ENCODE measurements at regions not wholly inside any gene's neighbourhood (a gene's known extent, or its start where the extent isn't known, plus 50 kb on each side); places are given as distances from the start of the nearest gene placed in this dataset.
"Not testable (repeated sequence)": the region's sequence is repeated elsewhere in the genome, so short reads cannot be mapped to it uniquely, and the experiment has no call there.

DNA sequence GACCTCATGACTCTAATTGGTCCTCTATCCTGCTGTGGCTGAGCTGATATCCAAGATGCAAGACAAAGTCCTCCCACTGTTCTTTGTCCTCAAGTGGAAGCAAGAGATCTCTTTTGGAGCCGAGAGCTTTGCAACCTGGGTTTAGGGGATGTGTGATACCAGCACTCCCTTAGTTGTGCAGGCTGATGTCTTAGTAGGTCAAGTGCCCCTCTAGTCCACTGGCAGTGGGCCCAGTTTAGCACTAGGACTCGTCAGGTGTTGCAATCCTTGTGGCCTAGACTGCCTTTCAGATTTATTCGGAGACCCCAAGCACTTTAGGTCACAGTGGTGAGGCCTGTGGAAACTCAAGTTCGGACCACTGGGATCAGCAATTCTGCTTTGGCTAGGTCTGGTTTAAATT, 64.0 kb downstream of the GPRASP3 start:
- no peak for DNase-seq

DNA sequence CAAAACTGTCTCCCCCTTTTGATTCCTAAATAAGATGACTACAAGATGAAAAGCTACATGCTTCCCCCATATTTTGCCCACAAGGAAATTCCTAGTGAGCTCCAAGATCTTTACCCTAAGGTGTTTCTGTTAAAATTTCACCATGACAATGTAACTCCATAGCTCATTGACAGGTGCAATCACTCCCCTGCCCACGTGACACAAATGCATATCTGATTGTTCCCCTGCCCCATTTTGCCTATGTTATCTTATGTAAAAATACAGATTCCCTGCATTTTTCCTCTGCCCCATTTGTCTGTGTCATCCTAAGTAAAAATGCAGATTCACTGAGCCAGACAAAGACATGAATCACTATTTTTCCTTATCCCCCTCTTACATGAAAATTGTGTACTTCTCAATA, 66.7 kb downstream of the GPRASP3 start:
- no peak for DNase-seq

DNA sequence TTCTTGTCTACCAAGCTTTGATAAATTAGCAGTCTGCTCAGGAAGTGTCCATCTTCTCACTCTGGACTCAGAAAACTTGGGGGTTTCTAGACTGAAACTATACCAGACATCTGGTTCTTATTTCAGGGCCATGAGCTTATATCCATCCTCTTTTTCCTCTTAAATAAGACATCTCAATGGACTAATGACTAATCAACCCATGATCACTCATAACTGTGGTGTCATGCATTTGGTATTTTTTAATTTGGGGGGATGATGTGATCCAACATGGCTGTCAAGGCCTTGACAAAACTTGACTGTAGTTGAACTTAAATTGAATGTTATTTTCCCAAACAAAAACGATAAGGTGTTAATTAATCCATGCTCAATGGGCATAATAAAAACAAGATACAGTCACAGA, 87.8 kb downstream of the GPRASP3 start:
- DNase-seq = no peak

DNA sequence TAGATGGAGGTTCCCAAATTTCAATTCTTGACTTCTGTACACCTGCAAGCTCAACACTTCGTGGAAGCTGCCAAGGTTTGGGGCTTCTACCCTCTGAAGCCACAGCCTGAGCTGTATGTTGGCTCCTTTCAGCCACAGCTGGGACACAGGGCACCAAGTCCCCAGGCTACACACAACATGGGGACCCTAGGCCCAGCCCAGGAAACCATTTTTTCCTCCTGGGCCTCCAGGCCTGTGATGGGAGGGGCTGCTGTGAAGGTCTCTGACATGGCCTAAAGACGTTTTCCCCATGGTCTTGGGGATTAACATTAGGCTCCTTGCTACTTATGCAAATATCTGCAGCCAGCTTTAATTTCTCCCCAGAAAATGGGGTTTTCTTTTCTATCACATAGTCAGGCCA, 97.7 kb downstream of the GPRASP3 start:
- not testable (repeated sequence) for DNase-seq

DNA sequence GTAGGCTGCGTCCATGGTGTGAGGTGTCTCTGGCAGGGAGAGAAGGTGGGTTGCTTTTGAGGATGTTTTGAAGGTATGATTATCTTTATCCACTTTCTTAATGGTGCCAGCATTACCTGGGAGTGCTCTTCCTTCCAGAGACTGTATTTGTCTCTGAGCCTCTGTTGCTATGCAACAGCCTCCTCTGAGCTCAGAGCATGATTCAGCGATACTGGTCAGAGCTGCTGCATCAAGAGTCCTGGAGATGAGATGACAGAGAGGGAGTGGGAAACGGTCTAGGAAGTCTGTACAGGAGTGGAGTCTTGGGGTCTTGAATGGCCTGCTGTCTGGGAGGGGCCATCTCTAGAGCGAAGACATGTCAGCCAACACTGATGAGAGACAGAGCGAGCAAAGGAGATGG, 104.4 kb upstream of the RAB40AL start:
- no peak for DNase-seq

DNA sequence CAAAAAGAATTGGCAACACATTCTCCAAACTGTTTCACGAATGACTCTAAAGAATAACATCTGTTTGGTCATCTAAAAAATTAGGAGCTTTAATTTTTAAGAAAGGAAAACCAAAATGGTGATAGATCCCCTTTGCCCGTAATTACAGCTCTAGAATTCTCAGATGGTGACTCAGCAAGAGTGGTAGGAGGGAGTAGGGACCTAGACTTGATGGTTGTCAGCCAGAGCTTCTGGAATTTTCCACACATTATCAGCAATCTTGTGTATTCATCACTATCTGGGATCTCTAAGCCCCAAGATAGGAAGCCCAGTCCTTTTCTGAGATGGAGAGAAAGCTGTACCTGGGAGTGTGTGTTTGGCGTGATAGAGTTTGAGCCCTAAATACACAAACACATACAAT, 103.9 kb upstream of the RAB40AL start:
- no peak for DNase-seq

DNA sequence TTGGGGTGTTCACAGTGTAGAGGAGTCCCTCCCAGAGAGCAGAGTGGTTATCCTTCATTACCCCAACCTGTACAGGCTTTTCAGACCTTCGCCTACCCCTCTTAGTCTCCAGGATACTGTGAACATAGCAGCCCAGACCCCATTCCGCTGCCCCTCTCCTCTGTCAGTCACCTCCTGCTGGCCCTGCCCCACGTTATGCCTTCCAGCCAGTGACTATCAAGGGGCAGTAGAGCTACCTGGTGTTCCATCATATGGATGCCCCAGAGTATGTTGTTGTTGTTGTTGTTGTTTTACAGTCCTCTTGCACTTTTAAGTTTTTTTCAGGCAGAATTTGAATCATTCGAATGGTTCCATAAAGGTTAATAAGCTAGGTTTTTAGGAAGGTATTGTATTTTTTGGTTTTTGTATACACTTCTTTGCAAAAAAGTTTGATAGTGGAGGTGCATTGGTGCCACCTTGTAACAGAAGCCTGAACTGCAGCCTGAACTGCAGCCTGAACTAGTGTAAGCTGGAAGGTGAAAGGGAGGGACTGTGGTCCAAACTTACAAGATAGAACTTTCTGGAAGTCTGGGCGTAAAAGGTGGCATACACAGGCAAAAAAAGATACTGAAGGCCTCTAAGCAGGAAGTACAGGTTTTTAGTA, 101.4 kb upstream of the RAB40AL start:
- no peak for DNase-seq

DNA sequence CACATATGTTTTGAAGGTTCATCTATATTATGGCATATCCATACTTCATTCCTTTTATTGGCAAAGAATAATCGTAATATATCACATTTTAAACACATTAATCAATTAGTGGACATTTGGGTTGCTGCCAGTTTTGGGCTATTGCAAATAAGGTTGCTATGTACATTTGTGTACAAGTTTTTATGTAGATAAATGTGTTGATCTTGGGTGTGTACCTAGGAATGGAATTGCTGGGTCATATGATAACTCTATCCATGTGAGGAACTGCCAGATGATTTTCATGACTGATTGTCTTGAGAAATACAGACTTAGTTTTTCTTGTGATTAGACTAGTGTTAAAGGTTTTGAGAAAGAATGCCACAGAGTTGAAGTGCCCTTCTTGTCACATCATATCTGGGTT, 99.2 kb upstream of the RAB40AL start:
- no peak for DNase-seq

DNA sequence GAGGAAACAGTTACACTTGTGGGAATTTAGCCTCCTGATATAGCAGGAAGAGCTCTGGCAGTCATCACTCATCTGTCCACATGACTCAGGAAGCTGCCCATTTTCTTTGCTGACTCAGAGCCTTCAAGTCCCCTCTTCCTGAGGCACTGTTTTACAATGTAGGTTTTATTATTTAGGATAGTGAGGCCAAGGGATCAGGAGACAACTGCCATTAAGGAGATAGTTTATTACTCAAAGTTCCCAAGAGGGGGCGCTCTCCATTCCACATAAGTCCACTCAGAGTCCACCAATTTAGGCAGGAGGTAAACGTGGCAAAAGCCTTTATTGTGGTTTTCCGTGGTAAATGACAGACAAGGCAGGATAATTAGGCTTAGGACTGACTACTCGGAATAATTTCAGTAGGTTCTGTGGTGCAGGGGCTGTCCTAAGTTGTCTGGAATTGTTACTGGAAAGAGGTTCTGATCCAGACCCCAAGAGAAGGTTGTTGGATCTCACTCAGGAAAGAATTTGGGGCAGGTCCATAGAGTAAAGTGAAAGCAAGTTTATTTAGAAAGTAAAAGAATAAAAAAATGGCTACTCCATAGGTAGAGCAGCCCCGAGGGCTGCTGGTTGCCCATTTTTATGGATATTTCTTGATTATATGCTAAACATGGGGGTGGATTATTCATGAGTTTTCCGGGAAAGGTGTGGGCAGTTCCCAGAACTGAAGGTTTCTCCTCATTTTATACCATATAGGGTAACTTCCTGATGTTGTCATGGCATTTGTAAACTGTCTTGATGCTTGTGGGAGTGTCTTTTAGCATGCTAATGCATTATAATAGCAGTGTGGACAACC, 96.0 kb upstream of the RAB40AL start:
- DNase-seq = no peak

DNA sequence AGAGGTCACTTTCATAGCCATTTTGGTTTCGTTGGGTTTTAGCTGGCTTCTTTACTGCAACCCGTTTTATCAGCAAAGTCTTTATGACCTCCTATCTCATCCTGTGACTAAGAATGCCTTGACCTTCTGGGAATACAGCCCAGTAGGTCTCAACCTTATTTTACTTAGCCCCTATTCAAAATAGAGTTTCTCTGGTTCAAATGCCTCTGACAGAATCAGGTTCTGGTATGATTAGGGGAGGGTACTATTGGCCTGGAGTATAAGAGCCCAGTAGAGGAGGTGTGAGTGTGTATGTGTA, 95.4 kb upstream of the RAB40AL start:
- DNase-seq = no peak

DNA sequence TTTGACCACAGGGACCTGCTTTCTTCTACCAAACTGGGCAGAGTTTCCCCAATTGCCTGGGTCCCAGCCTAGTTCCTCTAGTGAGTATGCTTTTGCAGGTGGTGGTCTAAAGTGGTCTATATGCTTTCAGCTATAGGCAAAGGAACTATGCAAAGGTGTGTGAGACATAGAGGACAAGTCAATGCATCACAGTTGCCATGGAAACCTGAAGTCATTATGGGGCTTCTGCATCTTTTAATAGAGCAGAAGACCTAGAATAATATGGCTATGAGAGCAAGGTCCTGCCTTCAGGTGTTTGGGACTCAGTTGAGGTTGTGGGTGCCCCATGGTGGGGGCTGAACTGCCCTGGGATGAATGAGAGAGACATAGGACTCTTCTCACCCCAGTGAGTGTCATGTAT, 92.1 kb upstream of the RAB40AL start:
- DNase-seq = no peak

DNA sequence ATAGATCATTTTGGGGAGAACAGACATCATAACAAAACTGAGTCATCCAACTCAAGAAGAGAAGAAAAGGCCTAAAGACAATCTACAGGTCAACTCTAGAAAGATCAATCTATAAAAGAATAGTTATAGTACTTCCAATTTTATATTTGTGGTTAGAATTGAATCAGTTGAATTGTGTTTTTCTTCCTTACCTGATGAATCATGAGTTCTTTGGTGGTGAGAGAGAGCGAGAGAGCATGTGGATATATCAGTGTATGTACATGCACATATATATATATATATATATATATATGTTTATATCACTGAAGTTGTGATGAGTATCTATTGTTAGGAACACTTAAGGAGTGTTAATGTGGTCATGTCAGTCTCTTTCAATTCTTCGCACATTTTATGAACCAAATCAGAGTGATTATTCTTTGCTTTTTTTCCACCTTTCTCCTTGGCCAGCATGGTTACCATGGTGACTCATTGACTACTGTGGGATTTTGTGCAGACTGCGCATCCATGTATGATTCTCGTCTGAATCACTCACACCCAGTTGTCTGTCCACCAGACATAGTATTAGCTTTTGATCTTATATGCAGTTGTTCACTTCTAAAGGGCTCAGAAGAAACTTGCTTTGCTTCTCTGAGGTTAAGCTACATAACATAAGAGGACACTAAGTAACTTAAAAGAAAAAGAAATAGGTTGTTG, 90.4 kb upstream of the RAB40AL start:
- no peak for DNase-seq

DNA sequence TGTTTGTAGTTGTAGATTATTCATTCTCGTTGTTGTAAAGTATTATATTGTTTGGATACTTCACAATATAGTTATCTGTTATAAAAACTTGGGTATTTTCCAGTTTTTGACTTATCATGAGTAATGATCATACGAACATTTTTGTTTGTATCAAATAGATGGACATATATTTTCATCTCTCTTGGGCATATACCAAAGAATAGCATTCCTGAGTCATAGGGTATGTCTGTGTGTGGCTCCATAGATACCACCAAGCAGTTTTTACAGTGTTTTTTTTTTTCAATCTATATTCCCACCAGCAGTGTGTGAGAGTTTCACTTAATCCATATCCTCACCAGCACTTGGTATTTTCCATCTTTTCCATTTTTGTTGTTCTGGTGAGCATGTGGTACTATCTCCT, 89.7 kb upstream of the RAB40AL start:
- no peak for DNase-seq

DNA sequence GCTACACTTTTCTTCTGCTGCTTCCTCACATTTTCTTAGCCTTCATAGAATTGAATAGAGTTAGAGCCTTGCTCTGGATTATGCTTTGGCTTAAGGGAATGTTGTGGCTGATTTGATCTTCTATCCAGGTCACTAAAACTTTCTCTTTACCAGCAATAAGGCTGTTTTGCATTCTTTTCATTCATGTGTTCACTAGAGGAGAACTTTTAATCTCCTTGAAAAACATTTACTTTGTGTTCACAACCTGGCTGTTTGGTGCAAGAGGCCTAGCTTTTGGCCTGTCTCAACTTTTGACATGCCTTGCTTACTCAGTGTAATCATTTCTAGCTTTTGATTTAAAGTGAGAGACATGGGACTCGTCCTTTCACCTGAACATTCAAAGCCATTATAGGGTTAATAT, 87.7 kb upstream of the RAB40AL start:
- DNase-seq = no peak

DNA sequence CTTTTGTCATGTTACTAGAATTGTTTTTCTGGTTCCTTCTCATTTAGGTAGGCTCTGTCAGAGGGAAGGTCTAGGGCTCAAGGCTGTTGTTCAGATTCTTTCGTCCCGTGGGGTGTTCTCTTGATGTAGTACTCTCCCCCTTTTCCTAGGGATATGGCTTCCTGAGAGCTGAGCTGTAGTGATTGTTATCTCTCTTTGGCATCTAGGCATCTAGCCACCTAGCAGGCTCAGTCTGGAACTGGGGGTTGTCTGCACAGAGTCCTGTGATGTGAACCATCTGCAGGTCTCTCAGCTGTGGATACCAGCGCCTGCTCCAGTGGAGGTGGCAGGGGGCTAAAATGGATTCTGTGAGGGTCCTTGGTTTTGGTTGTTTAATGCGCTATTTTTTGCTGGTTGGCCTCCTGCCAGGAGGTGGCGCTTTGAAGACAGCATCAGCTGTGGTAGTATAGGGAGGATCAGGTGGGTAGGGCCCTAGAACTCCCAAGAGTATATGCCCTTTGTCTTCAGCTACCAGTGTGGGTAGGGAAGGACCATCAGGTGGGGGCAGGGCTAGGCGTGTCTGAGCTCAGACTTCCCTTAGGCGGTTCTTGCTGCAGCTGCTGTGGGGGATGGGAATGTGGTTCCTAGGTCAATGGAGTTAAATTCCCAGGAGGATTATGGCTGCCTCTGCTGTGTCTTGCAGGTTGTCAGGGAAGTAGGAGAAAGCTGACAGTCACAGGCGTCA, 78.1 kb upstream of the RAB40AL start:
- DNase-seq = not testable (repeated sequence)

DNA sequence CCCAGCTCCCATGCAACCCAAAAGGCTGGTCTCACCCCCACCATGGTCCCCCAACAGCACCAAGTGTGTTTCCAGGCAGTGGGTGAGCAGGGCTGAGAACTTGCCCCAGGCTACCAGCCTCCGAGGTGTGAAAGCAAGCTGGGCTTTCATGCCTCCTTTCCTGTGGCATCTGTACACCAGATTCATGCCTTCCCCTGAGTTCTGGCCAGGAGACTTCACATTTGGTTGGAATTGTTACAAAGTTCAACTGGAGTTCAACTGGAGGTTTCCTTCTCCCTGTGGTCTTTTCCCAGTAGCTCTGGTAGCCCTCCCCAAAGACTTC, 77.6 kb upstream of the RAB40AL start:
- no peak for DNase-seq

DNA sequence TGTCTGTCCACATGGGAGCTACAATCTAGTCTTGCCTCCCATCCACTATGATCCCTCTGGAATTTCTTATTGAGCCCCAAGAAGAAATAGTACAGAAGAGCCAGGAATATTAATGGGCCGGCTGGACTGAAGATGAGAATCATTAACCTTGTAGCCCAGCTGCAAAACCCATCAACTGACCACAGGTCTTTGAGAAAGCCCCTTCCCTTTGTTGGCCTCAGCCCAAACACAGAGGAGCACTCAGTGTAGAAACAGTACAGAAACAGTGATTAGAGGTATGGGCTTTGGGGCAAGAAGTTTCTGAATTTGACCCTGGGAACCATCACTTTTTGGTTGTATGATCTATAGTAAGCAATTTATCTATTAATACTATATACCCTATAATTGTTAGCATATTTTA, 76.8 kb upstream of the RAB40AL start:
- no peak for DNase-seq

DNA sequence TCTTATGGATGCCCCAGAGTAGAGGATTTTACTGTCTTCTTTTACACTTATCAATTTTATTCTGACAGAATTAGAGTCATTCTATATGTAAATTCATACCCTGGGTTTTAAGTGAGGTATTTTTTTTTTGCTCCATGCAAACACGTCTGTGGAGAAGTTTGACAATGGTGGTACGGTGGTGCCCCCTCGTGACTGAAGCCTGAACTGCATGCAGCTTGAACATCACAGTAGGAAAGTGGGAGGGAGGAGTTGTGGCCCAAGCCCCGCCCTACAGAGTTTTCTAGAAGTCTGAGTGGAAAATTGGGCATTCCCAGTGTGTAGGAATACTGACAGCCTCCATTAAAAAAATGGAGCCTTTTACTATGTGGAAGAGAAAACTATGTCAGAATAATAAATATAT, 73.3 kb upstream of the RAB40AL start:
- peak; percentile 62 for DNase-seq

DNA sequence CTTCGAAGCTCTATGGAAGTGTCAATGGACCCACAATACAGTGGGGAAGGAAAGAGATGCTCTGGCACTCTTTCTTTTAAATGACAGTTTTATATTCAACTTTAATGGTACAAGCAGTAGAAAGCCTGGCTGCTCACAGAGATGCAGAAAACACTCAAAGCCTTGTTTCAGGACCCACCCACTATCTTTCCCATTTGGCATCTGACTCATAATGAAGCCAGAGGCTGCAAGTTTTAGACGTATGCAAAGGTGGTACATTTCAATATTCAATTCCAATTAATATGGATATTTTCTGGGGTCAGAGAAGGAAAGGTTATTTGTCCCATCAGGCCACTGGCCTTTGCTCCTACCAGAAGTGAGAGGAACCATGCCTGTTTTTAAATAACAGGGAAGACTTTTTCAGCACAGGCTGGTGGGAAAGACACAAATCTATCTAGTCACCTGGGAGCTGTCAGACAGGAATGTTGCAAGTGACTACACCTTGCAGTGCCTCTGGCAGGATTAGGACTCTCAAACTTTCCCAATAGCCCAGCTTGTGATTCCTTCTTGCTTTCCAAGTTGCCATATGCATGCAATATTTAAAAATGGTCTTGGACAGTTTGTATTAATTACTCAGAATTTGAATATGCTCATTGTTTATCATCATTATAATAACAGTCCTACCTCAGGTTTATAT, 70.0 kb upstream of the RAB40AL start:
- no peak for DNase-seq

DNA sequence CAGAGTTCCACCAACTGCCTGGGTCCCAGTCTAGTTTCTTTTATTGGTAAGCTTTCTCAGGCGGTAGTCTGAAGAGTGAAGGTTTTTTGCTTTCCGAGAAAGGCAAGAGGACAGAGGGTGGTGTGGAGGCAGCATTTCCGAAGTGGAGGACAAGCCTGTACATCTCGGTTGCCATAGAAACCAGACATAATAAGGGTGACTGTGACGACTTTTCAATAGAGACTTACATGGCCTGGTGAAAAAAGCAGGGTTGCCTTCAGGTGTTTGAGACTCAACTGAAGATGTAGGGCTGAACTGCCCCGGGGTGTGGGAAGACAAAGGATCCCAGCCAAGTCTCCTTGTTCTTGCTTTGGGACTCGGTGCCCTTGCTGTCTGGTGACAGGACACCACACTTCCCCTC, 53.6 kb upstream of the RAB40AL start:
- DNase-seq = no peak
